Activated T-cell treated with anti-CD3 and anti-CD28 coated beads for 24 hours (primary cell): ENCODE measurements at regions not wholly inside any gene's neighbourhood (a gene's known extent, or its start where the extent isn't known, plus 50 kb on each side); places are given as distances from the start of the nearest gene placed in this dataset.

Source experiments
- DNase-seq: peaks from one replicate; pipeline ENCODE4 v3.0.0-alpha.2; 2020; ENCODE audit warnings: low read depth

- no peak for DNase-seq
Observed at GRCh38 chr20:39874049-39874893, 814.8 kb downstream of the MAFB start.

- no peak for DNase-seq
Observed at GRCh38 chr20:39873286-39873685, 815.8 kb downstream of the MAFB start.

GRCh38 chr20:39871013-39871412, 818.0 kb downstream of the MAFB start:
- DNase-seq: no peak

DNA sequence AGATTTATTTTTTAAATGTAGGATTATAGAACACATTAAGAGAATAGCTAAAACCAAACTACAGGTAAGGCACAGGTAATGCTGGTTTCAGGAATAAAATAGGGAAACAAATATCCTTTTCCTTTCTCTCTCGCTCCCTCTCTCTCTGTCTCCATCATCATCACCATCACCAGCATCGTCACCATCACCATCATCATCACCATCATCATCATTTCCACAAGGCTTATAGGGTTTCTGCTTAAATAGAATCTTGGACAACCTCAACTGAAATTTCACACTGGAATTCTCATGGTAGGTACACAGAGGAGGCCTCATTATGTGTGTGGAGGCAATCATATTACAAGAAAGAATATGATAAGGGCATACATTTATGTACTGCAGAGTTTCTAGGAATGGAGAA, 823.6 kb downstream of the MAFB start:
- no peak for DNase-seq

DNA sequence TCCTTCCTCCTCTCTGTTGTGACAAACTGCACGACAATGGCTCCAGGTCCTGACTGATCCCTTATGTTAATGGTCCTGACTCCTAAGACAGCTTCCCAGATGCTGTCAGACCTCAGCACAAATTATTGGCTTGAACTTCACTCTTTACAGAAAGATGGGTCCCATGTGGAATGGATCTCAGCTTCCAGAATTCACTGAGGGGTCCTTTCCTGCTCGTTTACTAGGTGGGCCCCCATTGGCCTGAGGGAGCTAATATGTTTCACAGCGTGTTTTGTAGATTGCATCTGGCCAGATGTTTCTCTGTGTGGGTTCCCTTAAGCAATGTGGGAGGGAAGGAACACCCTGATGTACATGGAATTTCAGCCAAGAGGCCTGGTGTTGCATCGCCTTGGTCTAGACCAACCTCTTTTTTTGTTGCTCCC, 826.6 kb downstream of the MAFB start:
- no peak for DNase-seq

GRCh38 chr20:39861381-39861780, 827.7 kb downstream of the MAFB start:
- no peak for DNase-seq

DNA sequence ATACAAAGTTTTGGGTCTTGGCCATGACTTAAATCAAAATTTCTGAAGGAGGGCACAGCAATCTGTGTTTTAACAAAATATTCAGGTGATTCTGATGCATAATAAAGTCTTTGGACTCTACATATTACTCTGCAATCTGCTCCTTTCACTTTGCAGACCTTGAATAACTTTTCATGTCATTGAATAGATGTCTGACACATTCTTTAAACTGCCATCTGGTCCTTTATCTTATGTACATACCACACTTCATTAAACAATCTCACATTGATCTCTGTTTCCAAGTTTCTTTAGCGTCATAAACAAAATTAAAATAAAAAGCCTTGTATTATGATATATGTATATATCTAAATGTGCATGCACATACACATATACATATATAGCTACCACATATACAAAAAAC, 831.2 kb downstream of the MAFB start:
- no peak for DNase-seq

GRCh38 chr20:39857187-39857586, 831.8 kb downstream of the MAFB start:
- DNase-seq: no peak

DNA sequence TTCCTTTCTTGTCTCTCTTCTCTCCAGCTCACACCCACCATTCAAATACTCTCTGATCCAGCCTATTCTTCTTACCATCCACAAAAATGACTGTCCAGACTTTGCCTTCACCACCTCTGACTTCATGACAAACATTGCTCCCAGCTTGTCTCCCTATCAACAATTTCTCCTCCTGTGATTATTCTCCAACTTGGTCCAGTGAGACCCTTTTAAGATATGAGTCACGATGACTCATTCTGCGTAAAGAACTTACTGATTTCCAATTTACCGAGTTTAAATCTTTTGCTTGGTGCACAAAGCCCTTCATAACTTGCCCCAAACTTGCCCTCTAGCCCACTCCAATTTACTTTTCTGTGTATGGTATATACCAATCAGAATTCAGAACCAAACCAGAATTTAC, 833.2 kb downstream of the MAFB start:
- DNase-seq: no peak

DNA sequence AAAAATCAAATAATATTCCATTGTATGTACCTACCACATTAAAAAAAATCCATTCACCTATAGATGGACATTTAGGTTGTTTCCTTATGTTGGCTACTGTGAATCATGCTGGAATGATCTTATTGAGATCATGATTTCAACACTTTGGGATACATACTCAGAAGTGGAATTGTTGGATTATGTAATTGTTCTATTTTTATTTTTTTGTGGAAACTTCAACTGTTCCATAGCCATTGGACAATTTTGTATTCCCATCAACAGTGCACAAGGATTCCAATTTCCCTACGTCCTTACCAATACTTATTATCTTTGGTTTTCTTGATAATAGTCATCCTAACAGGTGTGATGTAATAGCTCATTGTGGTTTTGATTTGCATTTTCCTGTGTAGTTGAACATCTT, 834.0 kb downstream of the MAFB start:
- no peak for DNase-seq

- no peak for DNase-seq
Observed at GRCh38 chr20:39853636-39854035, 835.4 kb downstream of the MAFB start.

- DNase-seq: no peak
Observed at GRCh38 chr20:39853050-39853449, 836.0 kb downstream of the MAFB start.

- DNase-seq: no peak
Observed at GRCh38 chr20:39851459-39851858, 837.6 kb downstream of the MAFB start.

DNA sequence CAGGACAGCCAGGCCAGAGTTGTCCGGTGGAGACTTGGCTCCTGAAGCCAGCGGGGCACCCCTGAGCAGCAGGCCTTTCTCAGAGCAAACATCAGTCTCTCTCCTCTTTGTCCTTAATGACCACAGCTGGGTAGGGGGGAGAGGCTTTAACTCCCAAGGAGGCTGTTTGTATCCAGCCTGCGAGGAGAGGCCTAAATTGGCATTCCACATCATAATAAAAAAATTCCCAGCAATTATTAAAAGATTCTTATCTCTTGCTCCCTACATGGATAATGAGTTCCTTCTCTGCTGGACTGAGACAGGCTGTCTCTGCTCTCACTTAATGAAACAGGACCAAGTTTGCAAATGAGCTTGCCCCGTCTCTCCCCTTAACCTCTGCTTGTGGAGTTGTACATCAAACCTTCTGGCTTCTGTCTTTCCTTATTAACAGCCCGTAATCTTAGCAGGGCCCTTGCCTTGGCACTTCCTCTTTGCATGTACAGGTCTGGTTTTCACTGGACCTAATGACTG, 838.2 kb downstream of the MAFB start:
- no peak for DNase-seq

GRCh38 chr20:39850246-39850645, 838.8 kb downstream of the MAFB start:
- no peak for DNase-seq

- no peak for DNase-seq
Observed at GRCh38 chr20:39849664-39850063, 839.4 kb downstream of the MAFB start.

- DNase-seq: no peak
Observed at GRCh38 chr20:39849171-39849570, 839.9 kb downstream of the MAFB start.

GRCh38 chr20:39839399-39840119, 849.5 kb downstream of the MAFB start:
- DNase-seq: no peak

- no peak for DNase-seq
Observed at GRCh38 chr20:39837561-39837960, 851.5 kb downstream of the MAFB start.

- no peak for DNase-seq
Observed at GRCh38 chr20:39835130-39835842, 853.8 kb downstream of the MAFB start.

DNA sequence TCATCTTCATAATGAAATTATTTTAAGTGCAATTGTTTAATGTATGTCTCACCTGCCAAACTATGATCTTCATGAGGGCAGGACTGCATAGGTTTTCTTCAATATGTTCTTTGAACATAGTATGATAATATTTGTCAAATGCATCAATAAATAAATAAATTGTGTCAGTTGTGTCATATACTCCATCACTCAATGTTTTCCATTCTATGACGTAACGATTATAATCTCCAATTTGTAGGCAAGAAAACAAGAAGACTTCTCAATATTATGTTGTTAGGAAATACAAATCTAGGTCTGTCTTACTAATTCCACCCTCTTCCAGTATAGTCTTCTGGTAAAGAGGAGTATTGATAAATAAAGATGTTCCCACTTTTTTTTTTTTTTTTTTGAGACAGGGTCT, 858.1 kb downstream of the MAFB start:
- no peak for DNase-seq

- DNase-seq: no peak
Observed at GRCh38 chr20:39829661-39830060, 859.4 kb downstream of the MAFB start.

DNA sequence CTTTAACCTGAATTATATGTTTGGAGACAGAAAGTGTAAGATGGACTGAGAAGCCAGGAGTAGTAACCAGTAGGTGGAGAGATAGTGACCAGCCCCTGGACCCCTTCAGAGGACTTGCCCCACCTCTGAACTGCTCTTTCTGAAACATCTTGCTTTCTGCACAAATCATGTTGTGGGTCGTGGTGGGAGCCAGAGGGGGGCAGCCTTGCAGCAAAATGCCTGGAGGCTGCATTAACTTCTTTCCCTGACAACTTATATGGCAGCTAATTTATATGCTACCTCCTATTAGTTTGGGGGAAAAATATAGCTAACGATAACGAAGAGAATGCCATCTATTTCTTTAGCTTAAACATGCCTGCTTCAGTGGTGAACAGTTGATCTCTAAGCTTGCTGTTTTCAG, 859.8 kb downstream of the MAFB start:
- no peak for DNase-seq
